ENCODE measurements at regions not wholly inside any gene's neighbourhood (a gene's known extent, or its start where the extent isn't known, plus 50 kb on each side); places are given as distances from the start of the nearest gene placed in this dataset.

DNA sequence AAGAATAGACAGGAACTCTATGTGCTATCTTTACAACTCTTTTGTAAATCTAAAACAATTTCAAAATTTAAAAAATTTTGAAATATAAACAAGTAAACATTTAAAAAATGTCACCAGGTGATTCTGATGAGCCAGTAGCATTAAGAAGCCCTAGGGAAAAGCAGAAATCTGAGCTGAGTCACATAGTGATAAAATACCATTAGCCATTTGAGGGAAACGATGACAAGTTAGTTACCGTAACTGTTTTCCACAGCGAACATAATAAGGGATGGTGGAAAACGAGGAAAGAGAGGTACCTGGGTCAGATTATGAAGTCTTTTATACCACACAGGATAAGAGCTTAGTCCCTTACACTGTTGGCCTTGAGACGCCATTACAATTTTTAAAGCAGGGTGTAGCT, 55.5 kb downstream of the PRR15 start:
- Histone ChIP-seq H3K27me3 (ENCODE audit: low read length) (no peaks in the 10 kb centered on the region), H3K9me2 (replicated peaks; ENCODE audit: insufficient read depth, low read length) (no peaks in the 10 kb centered on the region), H3K27ac (ENCODE audit: low read length) (no peak overlapping the region), H3K4me2 (ENCODE audit: low read depth, low read length, poor library complexity, severe bottlenecking) (no peak overlapping the region), H3K4me3 (ENCODE audit: low read length) (no peak overlapping the region), H3K79me2 (ENCODE audit: low read length) (no peaks in the 10 kb centered on the region), H3K9me3 (ENCODE audit: low read length) (no peaks in the 10 kb centered on the region), H4K20me1 (ENCODE audit: insufficient read depth, low read depth, low read length) (no peaks in the 10 kb centered on the region), H3K36me3 (ENCODE audit: insufficient read depth, low read length) (no peaks in the 10 kb centered on the region), H3K9ac (ENCODE audit: low read length) (no peak overlapping the region), H2AFZ (ENCODE audit: low read length) (no peak overlapping the region), H3K4me1 (ENCODE audit: low read length) (no peaks in the 10 kb centered on the region)
- no peak for DNase-seq

DNA sequence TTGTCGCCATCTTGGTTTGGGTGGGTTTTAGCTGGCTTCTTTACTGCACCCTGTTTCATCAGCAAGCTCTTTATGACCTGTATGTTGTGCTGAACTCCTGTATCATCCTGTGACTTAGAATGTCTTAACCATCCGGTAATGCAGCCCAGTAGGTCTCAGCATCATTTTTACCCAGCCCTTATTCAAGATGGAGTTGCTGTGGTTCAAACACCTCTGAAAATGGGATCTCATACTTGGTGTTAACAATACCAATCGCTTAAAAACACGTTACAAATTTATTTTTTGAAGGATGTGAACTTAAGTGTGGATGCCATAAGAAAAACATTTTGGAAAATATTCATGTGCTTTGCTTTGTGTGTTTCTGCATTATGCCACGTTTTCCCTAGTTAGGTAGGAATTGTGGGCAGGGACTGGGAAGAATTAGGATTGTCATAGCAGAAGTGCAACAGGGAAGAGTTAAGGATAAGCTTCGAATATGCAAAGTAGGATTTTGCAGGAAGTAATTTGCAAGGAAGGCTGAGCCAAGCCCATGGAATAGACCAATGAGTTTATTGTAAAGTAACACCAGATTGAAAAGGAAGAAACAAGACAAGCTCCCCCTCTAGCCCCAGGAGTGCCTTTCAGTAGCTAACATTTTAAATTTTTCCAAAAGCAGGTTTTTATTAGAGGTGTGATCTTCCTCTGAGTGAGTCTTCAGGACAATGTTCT, 56.4 kb downstream of the PRR15 start:
- no peaks in the 10 kb centered on the region for H3K27me3 ChIP-seq (ENCODE audit: low read length)
- H4K20me1 ChIP-seq (ENCODE audit: insufficient read depth, low read depth, low read length), result no peaks in the 10 kb centered on the region
- no peaks in the 10 kb centered on the region for H3K9me3 ChIP-seq (ENCODE audit: low read length)
- no peak overlapping the region for H3K27ac ChIP-seq (ENCODE audit: low read length)
- H3K36me3 ChIP-seq (ENCODE audit: insufficient read depth, low read length), result no peaks in the 10 kb centered on the region
- no peak overlapping the region for H3K9ac ChIP-seq (ENCODE audit: low read length)
- no peak overlapping the region for H2AFZ ChIP-seq (ENCODE audit: low read length)
- H3K4me3 ChIP-seq (ENCODE audit: low read length), result no peak overlapping the region
- DNase-seq, result no peak
- H3K4me2 ChIP-seq (ENCODE audit: low read depth, low read length, poor library complexity, severe bottlenecking), result no peak overlapping the region
- H3K9me2 ChIP-seq (replicated peaks; ENCODE audit: insufficient read depth, low read length), result no peaks in the 10 kb centered on the region
- no peaks in the 10 kb centered on the region for H3K4me1 ChIP-seq (ENCODE audit: low read length)
- no peaks in the 10 kb centered on the region for H3K79me2 ChIP-seq (ENCODE audit: low read length)

DNA sequence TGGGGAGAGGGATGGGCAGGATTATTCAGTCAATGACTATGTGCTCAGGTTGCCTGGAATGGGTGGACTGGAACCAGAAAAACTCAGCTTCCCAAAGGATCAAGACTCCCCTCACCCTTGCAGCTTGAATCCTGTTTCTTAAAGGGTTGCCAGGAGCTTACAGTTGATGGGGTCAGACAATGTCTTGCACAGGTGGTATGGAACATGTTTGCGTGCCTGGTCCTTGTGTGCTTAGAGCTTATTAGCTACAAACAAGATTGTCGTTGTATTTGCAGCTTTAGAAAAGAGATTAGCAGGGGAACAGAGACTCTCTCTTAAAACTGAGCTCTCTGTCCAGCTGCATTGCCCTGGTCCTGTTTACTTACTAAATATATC, 56.9 kb downstream of the PRR15 start:
- H3K9ac ChIP-seq (ENCODE audit: low read length), result no peak overlapping the region
- no peaks in the 10 kb centered on the region for H3K79me2 ChIP-seq (ENCODE audit: low read length)
- H3K9me3 ChIP-seq (ENCODE audit: low read length), result no peaks in the 10 kb centered on the region
- DNase-seq, result no peak
- no peaks in the 10 kb centered on the region for H4K20me1 ChIP-seq (ENCODE audit: insufficient read depth, low read depth, low read length)
- no peaks in the 10 kb centered on the region for H3K4me1 ChIP-seq (ENCODE audit: low read length)
- H3K36me3 ChIP-seq (ENCODE audit: insufficient read depth, low read length), result no peaks in the 10 kb centered on the region
- H3K4me2 ChIP-seq (ENCODE audit: low read depth, low read length, poor library complexity, severe bottlenecking), result no peak overlapping the region
- no peak overlapping the region for H2AFZ ChIP-seq (ENCODE audit: low read length)
- no peaks in the 10 kb centered on the region for H3K27me3 ChIP-seq (ENCODE audit: low read length)
- H3K4me3 ChIP-seq (ENCODE audit: low read length), result no peak overlapping the region
- no peaks in the 10 kb centered on the region for H3K9me2 ChIP-seq (replicated peaks; ENCODE audit: insufficient read depth, low read length)
- no peak overlapping the region for H3K27ac ChIP-seq (ENCODE audit: low read length)

DNA sequence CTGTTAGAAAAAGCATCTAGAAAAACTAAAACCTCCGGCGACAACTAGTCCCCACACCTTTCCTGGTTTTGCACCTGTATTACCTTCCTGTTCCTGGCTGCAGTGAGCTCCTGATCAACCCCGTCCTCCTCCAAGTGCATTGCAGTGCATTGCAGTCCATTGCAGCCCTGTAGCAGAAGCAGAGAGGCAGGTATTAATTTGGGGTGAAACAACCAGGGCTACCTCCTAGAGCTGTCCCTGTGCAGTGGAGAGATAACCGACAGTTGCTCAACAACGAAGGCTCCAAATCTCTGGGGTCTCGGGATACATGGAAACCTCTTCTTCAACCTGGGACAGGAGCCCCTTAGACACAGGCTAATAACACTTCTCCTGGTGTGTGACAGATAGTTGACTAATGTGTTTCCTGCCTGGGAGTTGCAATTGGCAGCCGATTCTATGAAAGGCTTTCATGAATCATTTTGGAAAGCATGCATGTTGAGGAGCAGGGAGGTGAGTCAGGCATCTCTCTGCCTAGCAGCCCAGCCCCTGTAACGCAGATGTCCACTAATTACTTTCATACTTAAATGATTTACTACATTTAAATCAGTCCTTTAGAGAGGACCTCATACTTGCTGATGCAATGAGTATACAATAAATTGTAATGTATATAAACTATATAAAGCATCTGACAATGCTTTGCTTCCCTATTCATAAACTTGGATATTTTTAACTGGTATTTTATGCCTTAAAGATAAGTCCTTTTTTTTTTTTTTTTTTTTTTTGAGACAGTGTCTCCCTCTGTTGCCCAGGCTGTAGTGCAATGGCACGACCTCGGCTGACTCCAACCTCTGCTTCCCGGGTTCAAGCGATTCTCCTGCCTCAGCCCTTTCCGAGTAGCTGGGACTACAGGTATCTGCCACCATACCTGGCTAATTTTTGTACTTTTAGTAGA, 59.0 kb downstream of the PRR15 start:
- no peak overlapping the region for H3K27ac ChIP-seq (ENCODE audit: low read length)
- no peak overlapping the region for H3K9ac ChIP-seq (ENCODE audit: low read length)
- no peaks in the 10 kb centered on the region for H3K79me2 ChIP-seq (ENCODE audit: low read length)
- H4K20me1 ChIP-seq (ENCODE audit: insufficient read depth, low read depth, low read length), result no peaks in the 10 kb centered on the region
- H3K36me3 ChIP-seq (ENCODE audit: insufficient read depth, low read length), result no peaks in the 10 kb centered on the region
- H3K4me1 ChIP-seq (ENCODE audit: low read length), result no peaks in the 10 kb centered on the region
- no peak overlapping the region for H3K4me2 ChIP-seq (ENCODE audit: low read depth, low read length, poor library complexity, severe bottlenecking)
- no peaks in the 10 kb centered on the region for H3K27me3 ChIP-seq (ENCODE audit: low read length)
- no peak overlapping the region for H3K4me3 ChIP-seq (ENCODE audit: low read length)
- DNase-seq, result no peak
- H3K9me2 ChIP-seq (replicated peaks; ENCODE audit: insufficient read depth, low read length), result no peaks in the 10 kb centered on the region
- H3K9me3 ChIP-seq (ENCODE audit: low read length), result no peaks in the 10 kb centered on the region
- no peak overlapping the region for H2AFZ ChIP-seq (ENCODE audit: low read length)

DNA sequence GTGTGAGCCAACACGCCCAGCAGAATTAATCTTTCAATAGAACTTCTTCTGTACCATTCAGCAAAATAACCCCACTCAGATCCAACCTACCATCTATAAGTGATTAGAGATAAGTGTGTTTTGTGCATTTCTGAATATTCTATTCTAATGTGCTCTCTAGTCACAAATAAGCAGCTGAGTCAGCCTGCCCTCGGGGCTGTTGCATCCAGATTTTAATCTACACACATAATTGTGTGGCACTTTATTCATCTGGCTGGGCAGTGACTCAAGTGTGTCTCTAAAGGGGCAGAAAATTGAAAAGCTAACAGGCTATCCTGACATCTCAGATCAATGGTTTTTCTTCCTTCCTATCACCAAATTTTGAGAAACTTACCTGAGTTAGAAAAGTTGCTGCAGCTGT, 60.3 kb downstream of the PRR15 start:
- H4K20me1 ChIP-seq (ENCODE audit: insufficient read depth, low read depth, low read length), result no peaks in the 10 kb centered on the region
- H3K79me2 ChIP-seq (ENCODE audit: low read length), result no peaks in the 10 kb centered on the region
- no peak overlapping the region for H3K9ac ChIP-seq (ENCODE audit: low read length)
- H3K4me2 ChIP-seq (ENCODE audit: low read depth, low read length, poor library complexity, severe bottlenecking), result no peak overlapping the region
- no peaks in the 10 kb centered on the region for H3K9me3 ChIP-seq (ENCODE audit: low read length)
- DNase-seq, result no peak
- no peak overlapping the region for H2AFZ ChIP-seq (ENCODE audit: low read length)
- no peak overlapping the region for H3K4me3 ChIP-seq (ENCODE audit: low read length)
- H3K27ac ChIP-seq (ENCODE audit: low read length), result no peak overlapping the region
- H3K36me3 ChIP-seq (ENCODE audit: insufficient read depth, low read length), result no peaks in the 10 kb centered on the region
- no peaks in the 10 kb centered on the region for H3K9me2 ChIP-seq (replicated peaks; ENCODE audit: insufficient read depth, low read length)
- no peaks in the 10 kb centered on the region for H3K27me3 ChIP-seq (ENCODE audit: low read length)
- no peaks in the 10 kb centered on the region for H3K4me1 ChIP-seq (ENCODE audit: low read length)

DNA sequence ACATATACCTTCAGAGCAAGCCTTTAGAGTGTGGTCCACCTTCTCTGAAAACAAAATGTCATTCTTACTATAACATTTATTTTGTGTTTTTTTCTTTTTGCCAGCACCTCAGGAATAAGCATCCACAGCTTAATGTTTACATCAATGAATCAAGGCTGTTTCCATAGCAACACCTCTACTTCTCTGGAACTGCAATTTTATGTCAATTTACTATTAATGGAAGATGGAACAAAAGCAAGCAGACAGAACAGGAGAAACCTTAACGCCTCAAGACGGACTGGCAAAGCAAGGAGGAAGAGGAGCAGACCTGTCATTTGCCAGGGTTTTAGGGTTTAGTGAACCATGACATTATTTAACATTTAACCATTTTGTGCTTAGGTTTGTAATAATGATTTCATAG, 63.1 kb downstream of the PRR15 start:
- H3K36me3 ChIP-seq (ENCODE audit: insufficient read depth, low read length), result no peaks in the 10 kb centered on the region
- no peaks in the 10 kb centered on the region for H3K9me2 ChIP-seq (replicated peaks; ENCODE audit: insufficient read depth, low read length)
- H3K79me2 ChIP-seq (ENCODE audit: low read length), result no peaks in the 10 kb centered on the region
- no peak overlapping the region for H3K27ac ChIP-seq (ENCODE audit: low read length)
- H3K9me3 ChIP-seq (ENCODE audit: low read length), result no peaks in the 10 kb centered on the region
- no peak overlapping the region for H3K4me3 ChIP-seq (ENCODE audit: low read length)
- no peaks in the 10 kb centered on the region for H4K20me1 ChIP-seq (ENCODE audit: insufficient read depth, low read depth, low read length)
- H3K27me3 ChIP-seq (ENCODE audit: low read length), result no peaks in the 10 kb centered on the region
- no peaks in the 10 kb centered on the region for H3K4me1 ChIP-seq (ENCODE audit: low read length)
- no peak for DNase-seq
- no peak overlapping the region for H3K4me2 ChIP-seq (ENCODE audit: low read depth, low read length, poor library complexity, severe bottlenecking)
- H3K9ac ChIP-seq (ENCODE audit: low read length), result no peak overlapping the region
- H2AFZ ChIP-seq (ENCODE audit: low read length), result no peak overlapping the region

DNA sequence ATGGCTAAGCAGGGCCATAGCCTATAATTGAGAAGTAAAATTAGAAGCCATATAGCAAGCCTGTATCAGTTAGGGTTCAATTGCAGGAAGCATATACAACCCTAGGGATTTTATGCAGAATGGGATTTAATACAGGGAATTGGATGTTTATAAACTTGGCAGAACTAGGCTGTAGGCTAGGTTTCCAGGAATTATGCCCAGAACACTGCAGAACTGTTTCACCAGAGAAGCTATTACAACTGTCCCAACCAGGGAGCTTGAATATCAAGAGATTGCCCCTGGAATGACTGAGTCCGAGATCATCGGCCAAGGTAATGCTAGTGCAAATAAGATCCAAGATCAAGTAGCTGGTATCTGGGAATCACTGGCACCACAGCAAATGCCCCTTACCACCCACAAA, 64.0 kb downstream of the PRR15 start:
- H2AFZ ChIP-seq (ENCODE audit: low read length), result no peak overlapping the region
- H3K27me3 ChIP-seq (ENCODE audit: low read length), result no peaks in the 10 kb centered on the region
- no peaks in the 10 kb centered on the region for H3K9me2 ChIP-seq (replicated peaks; ENCODE audit: insufficient read depth, low read length)
- H3K4me2 ChIP-seq (ENCODE audit: low read depth, low read length, poor library complexity, severe bottlenecking), result no peak overlapping the region
- no peaks in the 10 kb centered on the region for H3K9me3 ChIP-seq (ENCODE audit: low read length)
- H3K4me3 ChIP-seq (ENCODE audit: low read length), result no peak overlapping the region
- no peak overlapping the region for H3K27ac ChIP-seq (ENCODE audit: low read length)
- no peaks in the 10 kb centered on the region for H3K36me3 ChIP-seq (ENCODE audit: insufficient read depth, low read length)
- H3K9ac ChIP-seq (ENCODE audit: low read length), result no peak overlapping the region
- H3K79me2 ChIP-seq (ENCODE audit: low read length), result no peaks in the 10 kb centered on the region
- H3K4me1 ChIP-seq (ENCODE audit: low read length), result no peaks in the 10 kb centered on the region
- H4K20me1 ChIP-seq (ENCODE audit: insufficient read depth, low read depth, low read length), result no peaks in the 10 kb centered on the region
- DNase-seq, result no peak

DNA sequence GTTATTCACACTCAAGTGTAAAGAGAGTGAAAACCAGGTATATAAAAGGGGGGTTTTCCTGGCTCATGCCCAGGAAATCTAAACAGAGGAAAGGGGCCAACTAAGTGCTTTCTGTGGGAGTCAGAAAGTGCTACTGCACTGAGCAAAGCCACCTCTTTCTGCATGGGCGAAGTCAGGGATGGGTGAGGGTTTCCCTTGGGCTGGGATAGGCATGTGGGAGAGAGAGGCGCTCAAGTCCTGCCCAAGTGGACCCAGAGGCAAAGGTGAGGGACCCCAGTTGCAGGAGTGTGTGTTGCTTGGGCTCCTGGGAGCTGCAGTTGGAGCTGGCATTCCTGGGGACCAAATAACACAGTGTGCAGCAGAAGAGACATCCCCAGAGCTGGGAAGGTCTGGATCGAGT, 65.9 kb downstream of the PRR15 start:
- no peaks in the 10 kb centered on the region for H4K20me1 ChIP-seq (ENCODE audit: insufficient read depth, low read depth, low read length)
- no peaks in the 10 kb centered on the region for H3K9me3 ChIP-seq (ENCODE audit: low read length)
- H3K36me3 ChIP-seq (ENCODE audit: insufficient read depth, low read length), result no peaks in the 10 kb centered on the region
- H2AFZ ChIP-seq (ENCODE audit: low read length), result no peak overlapping the region
- H3K27ac ChIP-seq (ENCODE audit: low read length), result no peak overlapping the region
- no peaks in the 10 kb centered on the region for H3K79me2 ChIP-seq (ENCODE audit: low read length)
- H3K27me3 ChIP-seq (ENCODE audit: low read length), result no peaks in the 10 kb centered on the region
- DNase-seq, result no peak
- no peak overlapping the region for H3K9ac ChIP-seq (ENCODE audit: low read length)
- no peaks in the 10 kb centered on the region for H3K4me1 ChIP-seq (ENCODE audit: low read length)
- H3K4me3 ChIP-seq (ENCODE audit: low read length), result no peak overlapping the region
- no peaks in the 10 kb centered on the region for H3K9me2 ChIP-seq (replicated peaks; ENCODE audit: insufficient read depth, low read length)
- H3K4me2 ChIP-seq (ENCODE audit: low read depth, low read length, poor library complexity, severe bottlenecking), result no peak overlapping the region

All from Karpas-422 (cell line).